HG03066 (cell line): ENCODE measurements at regions not wholly inside any gene's neighbourhood (a gene's known extent, or its start where the extent isn't known, plus 50 kb on each side); places are given as distances from the start of the nearest gene placed in this dataset.

Source experiments
- ATAC-seq: cut with Tn5 transposase; IDR thresholded peaks from one replicate; pipeline ENCODE4 v1.9.1; 2021; ENCODE audit warnings: low read depth; ENCODE audit not compliant: unreplicated experiment

GRCh38 chr3:76161856-76162255 is 376.5 kb upstream of the ZNF717 start:
- no peak for ATAC-seq

DNA sequence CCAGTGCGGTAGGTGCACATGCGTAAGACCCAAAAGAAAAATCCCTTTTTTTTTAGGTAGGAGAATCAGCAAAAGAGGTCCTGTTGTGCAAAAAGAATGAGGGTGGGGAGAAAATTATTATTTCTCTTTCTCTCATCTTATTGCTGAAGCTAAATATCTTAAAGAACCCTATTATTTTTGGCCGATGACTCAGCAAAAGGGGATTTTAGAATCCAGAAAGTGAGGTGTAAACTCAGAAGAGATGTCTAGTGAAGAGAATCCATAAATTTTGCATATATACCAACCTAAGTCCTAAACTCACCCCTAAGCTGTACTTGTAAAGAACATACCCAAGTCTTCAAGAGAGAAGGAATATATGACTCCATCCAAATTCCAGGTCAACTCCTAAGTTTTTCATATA is 386.3 kb upstream of the ZNF717 start:
- ATAC-seq: no peak

DNA sequence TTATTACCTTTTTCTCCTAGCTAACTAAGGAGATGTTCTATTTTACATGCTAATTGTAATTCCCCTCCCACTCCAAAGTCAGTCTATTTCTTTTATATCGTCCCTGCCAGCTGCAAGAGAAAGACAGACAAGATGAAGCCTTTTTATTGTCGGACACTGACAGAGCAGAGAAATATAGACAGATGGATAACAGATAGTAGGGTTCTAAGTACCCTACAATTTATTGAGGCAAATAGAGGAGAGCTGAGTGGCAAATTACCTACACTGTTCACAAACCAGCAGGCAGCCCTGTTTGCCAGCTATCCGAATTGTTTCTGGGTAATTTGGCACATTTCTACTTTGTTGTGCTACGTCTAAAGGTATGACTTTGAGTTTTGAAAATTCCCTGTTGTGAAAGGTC is 392.3 kb upstream of the ZNF717 start:
- ATAC-seq: no peak

DNA sequence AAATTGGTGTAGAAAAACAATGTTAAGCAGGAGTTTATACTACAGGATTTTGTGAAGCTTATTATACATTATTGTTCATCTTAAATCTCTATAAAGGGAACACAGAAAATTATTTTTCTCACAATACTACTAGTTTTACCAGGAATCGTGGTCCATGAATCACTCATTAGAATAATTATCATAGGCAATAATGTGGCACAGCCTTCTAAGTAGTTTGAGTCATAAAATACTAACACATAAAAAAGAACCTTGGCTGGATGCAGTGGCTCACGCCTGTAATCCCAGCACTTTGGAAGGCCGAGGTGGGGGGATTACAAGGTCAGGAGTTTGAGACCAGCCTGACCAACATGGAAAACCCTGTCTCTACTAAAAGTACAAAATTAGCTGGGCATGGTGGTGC is 393.1 kb upstream of the ZNF717 start:
- ATAC-seq: no peak

GRCh38 chr3:76181213-76181612 is 395.9 kb upstream of the ZNF717 start:
- no peak for ATAC-seq

DNA sequence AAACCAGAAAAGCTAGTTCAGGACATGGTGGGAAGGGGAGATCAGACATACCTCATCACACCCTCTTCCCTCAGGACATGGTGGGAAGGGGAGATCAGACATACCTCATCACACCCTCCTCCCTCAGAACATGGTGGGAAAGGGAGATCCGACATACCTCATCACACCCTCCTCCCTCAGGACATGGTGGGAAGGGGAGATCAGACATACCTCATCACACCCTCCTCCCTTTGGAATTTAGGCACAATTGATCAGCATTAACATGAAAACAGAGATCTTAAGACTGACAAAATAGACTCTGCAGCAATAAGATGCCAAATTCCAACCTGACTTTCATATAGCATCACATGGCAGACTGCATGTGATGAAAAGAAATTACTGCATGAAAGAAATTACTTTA is 412.7 kb upstream of the ZNF717 start:
- no peak for ATAC-seq

DNA sequence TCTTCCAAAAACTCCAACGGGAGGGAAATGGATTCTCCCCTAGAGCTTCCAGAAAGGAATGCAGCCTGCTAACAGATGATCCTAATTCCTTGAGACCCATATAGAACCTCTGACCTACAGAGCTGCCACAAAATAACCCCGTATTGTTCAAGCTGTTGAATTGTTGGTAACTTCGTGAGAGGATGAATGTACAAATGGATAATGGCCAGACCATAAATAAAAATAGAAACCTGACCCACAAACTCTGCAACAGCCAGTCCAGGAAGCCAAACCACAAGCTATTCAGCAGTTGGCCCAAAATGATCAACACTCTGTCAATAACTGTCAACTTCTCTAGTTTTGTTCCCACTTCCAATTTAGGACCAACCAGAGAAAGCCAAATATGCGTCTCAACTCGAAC is 414.0 kb upstream of the ZNF717 start:
- ATAC-seq: no peak

DNA sequence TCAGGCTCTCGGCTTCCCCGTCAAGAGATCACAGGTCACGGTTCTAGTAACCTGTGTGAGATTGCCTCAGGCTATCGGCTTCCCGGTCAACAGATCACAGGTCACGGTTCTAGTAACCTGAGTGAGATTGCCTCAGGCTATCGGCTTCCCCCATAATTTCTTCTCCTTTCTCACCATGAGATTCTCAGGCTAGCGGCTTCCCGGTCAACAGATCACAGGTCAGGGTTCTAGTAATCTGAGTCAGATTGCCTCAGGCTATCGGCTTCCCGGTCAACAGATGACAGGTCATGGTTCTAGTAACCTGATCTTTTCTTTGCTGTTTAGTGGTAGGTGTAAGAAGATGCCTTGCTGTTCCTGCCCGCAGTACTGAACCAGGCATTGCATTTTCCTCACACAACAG is 418.2 kb upstream of the ZNF717 start:
- ATAC-seq: no peak

DNA sequence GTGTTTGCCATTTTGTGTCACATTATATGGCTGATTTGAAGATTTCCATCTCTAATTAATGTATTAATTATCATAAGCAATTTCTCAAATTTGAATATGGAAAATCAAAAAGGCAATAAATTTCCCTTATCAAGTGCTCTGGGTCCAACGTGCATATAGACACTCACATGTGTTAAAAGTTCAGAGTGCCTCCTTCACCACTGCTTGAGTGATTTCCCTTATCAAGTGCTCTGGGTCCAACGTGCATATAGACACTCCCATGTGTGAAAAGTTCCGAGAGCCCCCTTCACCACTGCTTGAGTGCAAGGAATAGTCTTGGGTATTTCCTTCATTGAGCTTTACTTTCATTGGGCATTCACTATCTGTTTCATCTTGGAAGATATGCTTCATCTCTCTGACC is 421.0 kb upstream of the ZNF717 start:
- ATAC-seq: no peak

DNA sequence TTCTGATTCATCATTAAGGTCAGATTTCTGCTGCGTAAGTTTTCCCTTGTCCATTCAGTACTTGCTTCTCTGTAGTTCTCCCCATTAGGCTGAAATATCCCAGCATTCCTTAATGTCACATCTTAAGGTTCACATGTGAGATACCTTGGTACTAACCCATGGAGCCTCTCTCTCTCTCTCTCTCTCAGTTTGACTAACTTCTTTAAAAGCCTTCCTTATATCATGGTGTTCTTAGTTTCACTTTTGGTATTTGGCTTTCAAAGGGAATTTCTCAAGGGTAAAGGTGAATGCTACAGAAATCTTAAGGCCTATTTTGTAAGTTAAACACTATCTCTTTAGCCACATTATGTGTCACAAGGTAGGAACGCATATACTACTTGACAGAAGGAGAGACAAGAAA is 427.3 kb upstream of the ZNF717 start:
- no peak for ATAC-seq

GRCh38 chr3:76222201-76222600 is 436.9 kb upstream of the ZNF717 start:
- no peak for ATAC-seq

DNA sequence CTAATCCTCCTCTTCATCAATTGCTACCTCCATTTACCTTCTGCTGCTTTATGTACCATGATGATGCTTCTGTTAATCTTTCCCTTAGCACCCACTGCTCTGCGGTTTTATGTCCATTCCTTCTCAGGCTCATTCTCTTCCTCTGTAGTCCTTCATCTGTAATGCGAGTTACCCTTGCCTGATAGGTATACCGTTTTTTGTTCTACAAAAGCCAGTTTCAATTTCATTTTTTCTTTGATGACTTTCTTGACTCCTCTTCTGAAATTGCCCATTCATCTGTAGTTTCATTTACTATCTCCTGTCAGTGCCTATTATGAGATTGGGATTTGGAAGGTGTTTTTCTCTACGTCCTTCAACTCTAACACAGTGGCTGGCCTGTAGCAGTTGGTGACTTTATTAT is 445.9 kb upstream of the ZNF717 start:
- no peak for ATAC-seq

GRCh38 chr3:76242886-76243753 is 457.8 kb upstream of the ZNF717 start:
- no peak for ATAC-seq

DNA sequence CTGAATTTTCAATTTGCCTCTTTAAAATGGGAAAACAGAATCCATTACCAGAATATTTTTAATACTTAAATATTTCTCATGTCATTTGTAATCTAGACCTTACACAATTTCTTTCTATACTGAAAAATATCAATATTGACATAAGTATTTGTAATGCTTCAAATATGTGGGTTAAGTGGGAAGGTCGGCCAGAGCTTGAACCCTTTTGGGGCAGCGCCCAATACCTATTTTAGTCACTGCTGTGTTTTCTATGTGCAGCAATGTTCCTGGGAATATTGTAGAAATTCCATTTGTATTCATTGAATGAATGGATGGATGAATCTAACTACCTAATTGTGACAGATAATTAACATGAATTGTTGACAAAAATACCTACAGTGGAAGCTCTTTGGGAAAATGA is 459.7 kb upstream of the ZNF717 start:
- ATAC-seq: no peak

DNA sequence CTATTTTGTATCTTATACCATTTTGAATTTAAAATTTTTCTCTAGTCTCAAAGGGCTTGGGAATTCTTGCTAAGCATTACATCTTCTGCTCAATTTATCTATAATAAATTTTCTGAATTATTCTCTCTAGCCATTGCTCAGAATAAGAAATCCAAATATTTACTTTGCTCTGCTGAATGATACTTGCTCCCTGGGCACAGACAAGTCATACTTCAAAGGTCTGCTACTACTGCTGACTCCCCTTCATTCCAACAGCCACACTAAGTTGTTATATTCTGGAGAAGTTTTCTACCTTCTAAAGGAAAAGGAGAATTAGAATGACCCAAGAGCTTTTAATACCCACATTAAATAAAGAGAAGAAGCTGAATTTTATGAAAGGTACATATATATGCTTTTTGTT is 460.3 kb upstream of the ZNF717 start:
- no peak for ATAC-seq

GRCh38 chr3:76264496-76264895 is 479.1 kb upstream of the ZNF717 start:
- ATAC-seq: no peak

- no peak for ATAC-seq
Observed at GRCh38 chr3:76264911-76265310, 479.6 kb upstream of the ZNF717 start.

DNA sequence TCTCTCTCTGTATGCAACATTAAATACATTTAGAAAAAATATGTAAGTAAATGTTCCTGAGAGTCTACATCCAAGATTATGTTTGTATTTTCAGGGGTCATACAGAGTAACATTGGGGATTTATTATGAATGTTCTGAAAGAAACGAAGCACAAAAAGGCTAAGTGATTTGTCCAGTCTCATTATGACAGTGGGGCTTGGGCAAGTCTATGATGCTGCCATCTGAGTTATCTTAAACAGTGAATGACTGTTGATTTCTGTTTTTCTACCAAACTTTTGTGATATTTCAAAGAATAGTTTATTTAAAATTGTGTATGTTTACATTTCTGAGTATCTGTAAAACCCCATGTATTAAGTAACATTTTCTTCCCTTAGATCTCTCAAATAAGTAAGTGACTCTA is 481.2 kb upstream of the ZNF717 start:
- ATAC-seq: no peak

DNA sequence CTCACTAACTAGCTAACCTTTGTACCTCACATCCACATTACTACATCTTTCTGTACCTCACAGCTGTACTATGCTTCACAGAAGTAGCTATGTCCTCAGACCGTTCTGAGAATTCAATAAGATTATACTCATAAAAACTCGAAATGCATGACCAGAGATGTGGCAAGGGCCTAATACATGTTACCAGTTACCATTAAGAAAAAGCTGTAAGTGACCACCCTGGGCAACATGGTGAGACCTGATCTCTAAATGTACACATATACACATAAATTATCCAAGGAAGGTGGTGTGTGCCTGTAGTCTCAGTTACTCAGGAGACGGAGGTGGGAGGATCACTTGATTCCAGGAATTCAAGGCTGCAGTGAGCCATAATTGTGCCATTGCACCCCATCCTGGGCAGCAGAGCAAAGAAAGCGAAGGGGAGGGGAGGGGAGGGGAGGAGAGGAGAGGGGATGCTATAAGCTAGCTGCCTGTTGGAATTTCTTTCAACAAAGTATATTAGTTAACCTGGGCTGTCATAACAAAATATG is 482.6 kb upstream of the ZNF717 start:
- no peak for ATAC-seq

DNA sequence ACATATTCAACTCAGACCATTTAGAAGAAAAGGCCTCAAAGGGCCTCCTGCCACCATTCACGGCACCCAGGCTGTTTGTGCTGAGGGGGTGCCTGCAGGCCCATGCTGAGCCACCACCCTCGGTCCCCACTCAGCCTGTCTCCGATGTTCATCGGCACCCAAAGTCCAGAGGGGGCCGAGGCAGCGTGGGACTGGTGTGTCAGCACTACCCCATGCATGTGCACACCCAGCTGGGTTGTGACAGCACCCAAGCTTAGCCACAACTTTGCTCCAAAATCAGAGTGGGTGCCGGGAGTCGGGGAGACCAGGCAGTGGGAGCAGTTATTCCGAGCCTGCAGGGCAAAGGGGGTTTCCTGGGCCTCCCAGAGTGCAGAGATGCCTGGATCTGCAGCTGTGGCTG is 508.5 kb upstream of the ZNF717 start:
- ATAC-seq: no peak

GRCh38 chr3:76300746-76301145 is 515.4 kb upstream of the ZNF717 start:
- ATAC-seq: no peak

- no peak for ATAC-seq
Observed at GRCh38 chr3:76307556-76307955, 522.2 kb upstream of the ZNF717 start.

GRCh38 chr3:76308541-76308940 is 523.2 kb upstream of the ZNF717 start:
- no peak for ATAC-seq
